ENCODE measurements at regions not wholly inside any gene's neighbourhood (a gene's known extent, or its start where the extent isn't known, plus 50 kb on each side); places are given as distances from the start of the nearest gene placed in this dataset.

- Histone ChIP-seq H3K9me3 (no peaks in the 10 kb centered on the region), H3K27ac (no peak overlapping the region), H3K36me3 (no peaks in the 10 kb centered on the region), H3K4me1 (peaks cover 12 to 65% (median 34%) of the 10 kb centered on the region in 6 donors), H3K27me3 (replicated peaks in 1 of 7) (no peaks in the 10 kb centered on the region), H3K4me3 (no peak overlapping the region)
- 63 to 71% (median 67%) methylated on average over 6 of the region's 6 CpGs for WGBS, 5 donors
- DNase-seq, result no peak
- intact Hi-C loops (cut with DNase I; ENCODE audit: low total_unique reads), result loop anchor here (10.0 kb wide), 1 partner anchor 520 kb away; no protein-coding TSS in a partner anchor
- TF ChIP-seq CTCF (IDR thresholded peaks at IDR 0.05 in 8 of 11, conservative IDR thresholded peaks at IDR 0.05 in 3 of 11) (no peak), POLR2AphosphoS5 (IDR thresholded peaks at IDR 0.05) (no peak), POLR2A (IDR thresholded peaks at IDR 0.05) (no peak)
Measured at GRCh38 chr15:77545058-77545457, 87.7 kb downstream of the LINGO1 start.

GRCh38 chr15:77544162-77544561 is 88.5 kb downstream of the LINGO1 start:
- peak overlapping the region in 5 of 8 donors; percentile 33 to 80 (median 78) for H3K27ac ChIP-seq
- no peaks in the 10 kb centered on the region for H3K27me3 ChIP-seq (replicated peaks in 1 of 7)
- no peaks in the 10 kb centered on the region for H3K9me3 ChIP-seq
- peaks cover 12 to 68% (median 34%) of the 10 kb centered on the region in 6 donors for H3K4me1 ChIP-seq
- peak; percentile 68 for DNase-seq
- intact Hi-C loops (cut with DNase I; ENCODE audit: low total_unique reads), result loop anchor here (5.0 to 10.0 kb wide), 2 partner anchors 427 to 519 kb away; no protein-coding TSS in a partner anchor
- TF ChIP-seq CTCF (IDR thresholded peaks at IDR 0.05 in 8 of 11, conservative IDR thresholded peaks at IDR 0.05 in 3 of 11), result no peak
- TF ChIP-seq POLR2AphosphoS5 (IDR thresholded peaks at IDR 0.05), result no peak
- TF ChIP-seq POLR2A (IDR thresholded peaks at IDR 0.05), result no peak
- no peak overlapping the region for H3K4me3 ChIP-seq
- no peaks in the 10 kb centered on the region for H3K36me3 ChIP-seq
- 67 to 80% (median 69%) methylated on average over 7 to 8 of the region's 8 CpGs for WGBS, 5 donors

GRCh38 chr15:77543159-77543882 is 89.4 kb downstream of the LINGO1 start:
- Histone ChIP-seq H3K4me3 (peak overlapping the region; percentile 15 to 70 (median 36)), H3K9me3 (no peaks in the 10 kb centered on the region), H3K4me1 (peaks cover 10 to 66% (median 37%) of the 10 kb centered on the region in 6 donors), H3K36me3 (no peaks in the 10 kb centered on the region), H3K27ac (peak overlapping the region in 7 of 8 donors; percentile 1 to 80 (median 70)), H3K27me3 (replicated peaks in 1 of 7) (no peaks in the 10 kb centered on the region)
- 2 to 10% (median 5%) methylated on average over 14 to 32 of the region's 32 CpGs for WGBS, 5 donors
- DNase-seq, result peak; percentile 95
- intact Hi-C loops (cut with DNase I; ENCODE audit: low total_unique reads), result loop anchor here (5.0 to 10.0 kb wide), 2 partner anchors 426 to 519 kb away; no protein-coding TSS in a partner anchor
- peak; percentile 72 to 86 (median 84) for TF ChIP-seq POLR2AphosphoS5 (IDR thresholded peaks at IDR 0.05)
- TF ChIP-seq POLR2A (IDR thresholded peaks at IDR 0.05), result no peak
- peak; percentile 95 to 99 (median 97) for TF ChIP-seq CTCF (IDR thresholded peaks at IDR 0.05 in 8 of 11, conservative IDR thresholded peaks at IDR 0.05 in 3 of 11)

- Histone ChIP-seq H3K4me1 (peaks cover 14 to 70% (median 44%) of the 10 kb centered on the region in 6 donors), H3K27me3 (replicated peaks in 1 of 7) (no peaks in the 10 kb centered on the region), H3K9me3 (no peaks in the 10 kb centered on the region), H3K36me3 (no peaks in the 10 kb centered on the region), H3K4me3 (peak overlapping the region in 4 of 8 donors; percentile 35 to 70 (median 43)), H3K27ac (peak overlapping the region in 7 of 8 donors; percentile 1 to 80 (median 70))
- TF ChIP-seq POLR2AphosphoS5 (IDR thresholded peaks at IDR 0.05) (no peak), POLR2A (IDR thresholded peaks at IDR 0.05) (no peak), CTCF (IDR thresholded peaks at IDR 0.05 in 8 of 11, conservative IDR thresholded peaks at IDR 0.05 in 3 of 11) (no peak)
- peak; percentile 74 for DNase-seq
- intact Hi-C loops (cut with DNase I; ENCODE audit: low total_unique reads), result loop anchor here (5.0 to 10.0 kb wide), 2 partner anchors 425 to 518 kb away; no protein-coding TSS in a partner anchor
- WGBS, 5 donors, result 77 to 86% (median 81%) methylated on average over 16 of the region's 16 CpGs
Measured at GRCh38 chr15:77542491-77543001, 90.2 kb downstream of the LINGO1 start.
